ENCODE measurements at regions not wholly inside any gene's neighbourhood (a gene's known extent, or its start where the extent isn't known, plus 50 kb on each side); places are given as distances from the start of the nearest gene placed in this dataset.

DNA sequence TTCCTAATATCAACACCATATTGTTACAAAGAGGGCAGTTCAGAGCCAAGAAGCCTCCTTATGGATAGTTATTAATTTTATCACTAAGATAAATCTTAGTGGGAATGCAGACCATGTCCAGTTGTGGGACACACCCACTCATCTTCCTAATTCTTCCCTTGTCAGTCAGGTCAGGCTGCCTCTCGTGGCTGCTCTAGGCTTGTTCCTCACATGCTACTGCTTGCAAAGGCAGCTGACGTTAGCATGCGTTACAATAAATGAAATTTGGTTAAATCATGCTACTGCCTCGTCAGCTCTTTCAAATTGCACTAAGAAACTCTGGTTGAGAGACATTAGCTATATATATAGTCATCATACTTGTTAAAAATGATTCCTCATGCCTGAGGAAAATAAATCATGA, 108.4 kb downstream of the CAND1 start:
- TF ChIP-seq, protein P1, sequence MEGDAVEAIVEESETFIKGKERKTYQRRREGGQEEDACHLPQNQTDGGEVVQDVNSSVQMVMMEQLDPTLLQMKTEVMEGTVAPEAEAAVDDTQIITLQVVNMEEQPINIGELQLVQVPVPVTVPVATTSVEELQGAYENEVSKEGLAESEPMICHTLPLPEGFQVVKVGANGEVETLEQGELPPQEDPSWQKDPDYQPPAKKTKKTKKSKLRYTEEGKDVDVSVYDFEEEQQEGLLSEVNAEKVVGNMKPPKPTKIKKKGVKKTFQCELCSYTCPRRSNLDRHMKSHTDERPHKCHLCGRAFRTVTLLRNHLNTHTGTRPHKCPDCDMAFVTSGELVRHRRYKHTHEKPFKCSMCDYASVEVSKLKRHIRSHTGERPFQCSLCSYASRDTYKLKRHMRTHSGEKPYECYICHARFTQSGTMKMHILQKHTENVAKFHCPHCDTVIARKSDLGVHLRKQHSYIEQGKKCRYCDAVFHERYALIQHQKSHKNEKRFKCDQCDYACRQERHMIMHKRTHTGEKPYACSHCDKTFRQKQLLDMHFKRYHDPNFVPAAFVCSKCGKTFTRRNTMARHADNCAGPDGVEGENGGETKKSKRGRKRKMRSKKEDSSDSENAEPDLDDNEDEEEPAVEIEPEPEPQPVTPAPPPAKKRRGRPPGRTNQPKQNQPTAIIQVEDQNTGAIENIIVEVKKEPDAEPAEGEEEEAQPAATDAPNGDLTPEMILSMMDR (IDR thresholded peaks at IDR 0.05) = no peak
- no peak for TF ChIP-seq POLR2A (IDR thresholded peaks at IDR 0.05)
